Upper lobe of right lung (tissue), 1 donor: ENCODE measurements at regions not wholly inside any gene's neighbourhood (a gene's known extent, or its start where the extent isn't known, plus 50 kb on each side); places are given as distances from the start of the nearest gene placed in this dataset.
A peak's percentile ranks its signal among the peaks of the same experiment; 100 is the strongest.

Source experiments
- ATAC-seq: fragments of 200-7000 bp; cut with Tn5 transposase; one replicate; pipeline ENCODE4 v1.9.1; 2020; ENCODE audit warnings: mild to moderate bottlenecking, moderate library complexity
- DNase-seq: peaks from one replicate; pipeline ENCODE4 v3.0.0-alpha.2; 2020
- H3K27ac ChIP-seq: fragments of 200-600 bp; one replicate; pipeline ENCODE4 v1.8.0; 2022
- H3K27me3 ChIP-seq: fragments of 200-600 bp; one replicate; pipeline ENCODE4 v1.8.0; 2022; ENCODE audit warnings: mild to moderate bottlenecking
- H3K36me3 ChIP-seq: fragments of 200-600 bp; one replicate; pipeline ENCODE4 v1.8.0; 2022
- H3K4me1 ChIP-seq: fragments of 200-600 bp; one replicate; pipeline ENCODE4 v1.8.0; 2022
- H3K4me3 ChIP-seq: fragments of 200-600 bp; one replicate; pipeline ENCODE4 v1.8.0; 2022; ENCODE audit warnings: mild to moderate bottlenecking
- H3K9me3 ChIP-seq: fragments of 200-600 bp; one replicate; pipeline ENCODE4 v1.8.0; 2022
- CTCF ChIP-seq: fragments of 200-600 bp; IDR thresholded peaks from one replicate; pipeline ENCODE4 v1.8.0; 2022; ENCODE audit warnings: antibody characterized with exemption
- intact Hi-C: fragments of 100-400 bp; cut with DNase I; formaldehyde crosslinking; loops from one replicate; pipeline ENCODE4 v1.11.0; 2022
- donor health status: DM: no; HTN: yes; CAD: no; lungs with severe emphysema.

- no peak for ATAC-seq
- Histone ChIP-seq H3K4me1 (no peaks in the 10 kb centered on the region), H3K27me3 (no peaks in the 10 kb centered on the region), H3K4me3 (no peak overlapping the region), H3K9me3 (peaks cover 6% of the 10 kb centered on the region), H3K27ac (no peak overlapping the region), H3K36me3 (no peaks in the 10 kb centered on the region)
- DNase-seq, result no peak
- intact Hi-C loops, result no loop called here
- no peak for TF ChIP-seq CTCF
Measured at GRCh38 chr6:145469021-145469420, 266.3 kb downstream of the EPM2A start.

GRCh38 chr6:145475794-145476396 is 259.4 kb downstream of the EPM2A start:
- TF ChIP-seq CTCF, result no peak
- Histone ChIP-seq H3K4me3 (no peak overlapping the region), H3K9me3 (peaks cover 30% of the 10 kb centered on the region), H3K4me1 (no peaks in the 10 kb centered on the region), H3K27ac (no peak overlapping the region), H3K36me3 (no peaks in the 10 kb centered on the region), H3K27me3 (no peaks in the 10 kb centered on the region)
- DNase-seq (no peak), ATAC-seq (no peak)
- intact Hi-C loops, result no loop called here

- no peak overlapping the region for H3K4me3 ChIP-seq
- no peak overlapping the region for H3K27ac ChIP-seq
- H3K36me3 ChIP-seq, result no peaks in the 10 kb centered on the region
- H3K4me1 ChIP-seq, result no peaks in the 10 kb centered on the region
- ATAC-seq (no peak), DNase-seq (no peak)
- peaks cover 23% of the 10 kb centered on the region for H3K9me3 ChIP-seq
- no peaks in the 10 kb centered on the region for H3K27me3 ChIP-seq
- intact Hi-C loops, result no loop called here
- no peak for TF ChIP-seq CTCF
Measured at GRCh38 chr6:145480024-145480423, 255.3 kb downstream of the EPM2A start.

- intact Hi-C loops, result no loop called here
- peaks cover 7% of the 10 kb centered on the region for H3K9me3 ChIP-seq
- TF ChIP-seq CTCF, result no peak
- H3K4me1 ChIP-seq, result no peaks in the 10 kb centered on the region
- ATAC-seq, result peak; percentile 57
- H3K4me3 ChIP-seq, result no peak overlapping the region
- no peaks in the 10 kb centered on the region for H3K27me3 ChIP-seq
- no peak overlapping the region for H3K27ac ChIP-seq
- no peak for DNase-seq
- H3K36me3 ChIP-seq, result no peaks in the 10 kb centered on the region
Measured at GRCh38 chr6:145483191-145483996, 251.9 kb downstream of the EPM2A start.

GRCh38 chr6:145485288-145485687 is 250.0 kb downstream of the EPM2A start:
- H3K27ac ChIP-seq, result no peak overlapping the region
- H3K36me3 ChIP-seq, result no peaks in the 10 kb centered on the region
- intact Hi-C loops, result no loop called here
- H3K27me3 ChIP-seq, result no peaks in the 10 kb centered on the region
- no peak overlapping the region for H3K4me3 ChIP-seq
- no peak for ATAC-seq
- no peak for DNase-seq
- no peak for TF ChIP-seq CTCF
- H3K4me1 ChIP-seq, result no peaks in the 10 kb centered on the region
- no peaks in the 10 kb centered on the region for H3K9me3 ChIP-seq
